Urinary bladder (tissue), 3 donors: ENCODE measurements at regions not wholly inside any gene's neighbourhood (a gene's known extent, or its start where the extent isn't known, plus 50 kb on each side); places are given as distances from the start of the nearest gene placed in this dataset.

ENCODE experiments used
- DNase-seq: peaks from one replicate; pipeline ENCODE4 v3.0.0-alpha.2; 2015; ENCODE audit errors: extremely low spot score
- H3K27ac ChIP-seq: one replicate; pipeline ENCODE4 v1.5.1; 2013; ENCODE audit warnings: low read depth, mild to moderate bottlenecking, moderate library complexity
- H3K36me3 ChIP-seq: one replicate; pipeline ENCODE4 v1.6.1; 2013; ENCODE audit warnings: mild to moderate bottlenecking, moderate library complexity; ENCODE audit not compliant: insufficient read depth
- H3K4me1 ChIP-seq: one replicate; pipeline ENCODE4 v1.6.1; 2013; ENCODE audit warnings: mild to moderate bottlenecking, moderate library complexity; ENCODE audit not compliant: insufficient read depth
- H3K4me3 ChIP-seq: one replicate; pipeline ENCODE4 v1.5.1; 2013; ENCODE audit warnings: low read depth, low read length
- WGBS: extraction: QIAGEN DNeasy Blood & Tissue Kit; methylation state at CpG from one replicate; pipeline ENCODE4 v1.1.7; 2013; 5-methylcytosine and 5-hydroxymethylcytosine counted together
- donor health status: healthy with polysubstance abuse.
- donor health status: healthy.

- 56% methylated on average over 5 of the region's 5 CpGs for WGBS
- Histone ChIP-seq H3K36me3 (no peaks in the 10 kb centered on the region), H3K4me1 (no peaks in the 10 kb centered on the region), H3K27ac (no peak overlapping the region), H3K4me3 (no peak overlapping the region)
- no peak for DNase-seq
Observed at GRCh38 chr2:120802158-120802557, 66.5 kb downstream of the GLI2 start.

DNA sequence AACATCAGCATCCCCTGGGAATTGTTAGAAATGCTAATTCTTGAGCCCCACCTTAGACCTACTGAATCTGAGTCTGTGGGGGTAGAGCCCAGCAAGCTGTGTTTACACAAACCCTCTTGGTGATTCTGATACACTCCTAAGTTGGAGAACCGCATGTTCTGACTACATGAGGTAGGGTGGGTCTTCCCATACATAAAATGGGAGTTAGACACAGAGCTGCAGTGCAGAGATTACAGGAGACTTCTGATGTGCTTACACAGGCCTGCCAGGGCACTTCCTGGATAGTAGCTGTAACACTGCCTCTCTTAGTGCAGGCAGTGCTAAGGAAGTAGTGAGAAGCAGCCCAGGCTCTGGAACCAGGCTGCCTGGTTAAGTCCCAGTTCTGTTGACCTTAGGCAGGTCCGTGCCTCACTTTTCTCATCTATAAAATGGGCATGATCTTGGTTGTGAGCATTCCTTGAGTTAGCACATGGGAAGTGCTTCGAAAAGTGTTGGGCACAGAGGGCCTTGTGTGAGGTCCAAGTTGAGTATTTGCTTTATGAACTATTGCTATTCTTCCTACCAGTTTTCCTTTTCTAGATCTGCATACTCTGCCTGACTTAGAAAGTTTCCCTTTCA lies 67.3 kb downstream of the GLI2 start:
- no peak overlapping the region for H3K27ac ChIP-seq

DNA sequence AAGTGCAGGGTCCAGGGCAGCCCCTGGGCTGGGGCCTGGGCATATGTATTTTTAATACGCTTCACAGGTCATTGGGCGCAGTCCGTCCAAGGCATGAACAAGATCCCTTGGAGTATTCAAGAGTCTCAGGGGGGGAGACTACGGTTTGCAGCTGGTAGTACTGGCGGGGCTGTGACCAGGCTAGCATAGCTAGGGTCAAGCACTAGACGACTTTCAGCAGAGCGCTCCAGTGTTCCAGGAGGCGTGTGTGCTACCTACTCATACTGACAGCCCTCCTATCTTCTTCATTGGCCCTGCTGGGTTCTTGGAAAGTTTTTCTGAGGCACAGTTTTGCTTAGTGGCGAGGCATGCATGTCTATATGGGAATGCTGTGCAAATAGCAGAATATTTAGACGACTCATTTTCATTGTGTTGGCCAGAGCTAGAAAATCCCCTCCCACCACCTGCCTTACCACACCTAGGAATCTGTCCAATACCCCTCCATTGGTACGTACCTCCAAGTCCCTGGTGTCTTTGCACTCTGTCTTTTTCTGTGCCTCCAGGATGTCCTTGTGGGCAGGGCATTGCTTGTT lies 68.2 kb downstream of the GLI2 start:
- H3K4me1 ChIP-seq = no peaks in the 10 kb centered on the region
- WGBS = 79% methylated on average over 11 of the region's 11 CpGs
- no peaks in the 10 kb centered on the region for H3K36me3 ChIP-seq
- H3K27ac ChIP-seq = no peak overlapping the region
- no peak for DNase-seq
- H3K4me3 ChIP-seq = no peak overlapping the region

More for the DNA sequence above, 67.3 kb downstream of the GLI2 start:
- WGBS = 81% methylated on average over 3 of the region's 3 CpGs
- Histone ChIP-seq H3K4me1 (no peaks in the 10 kb centered on the region), H3K4me3 (no peak overlapping the region), H3K36me3 (no peaks in the 10 kb centered on the region)
- no peak for DNase-seq

DNA sequence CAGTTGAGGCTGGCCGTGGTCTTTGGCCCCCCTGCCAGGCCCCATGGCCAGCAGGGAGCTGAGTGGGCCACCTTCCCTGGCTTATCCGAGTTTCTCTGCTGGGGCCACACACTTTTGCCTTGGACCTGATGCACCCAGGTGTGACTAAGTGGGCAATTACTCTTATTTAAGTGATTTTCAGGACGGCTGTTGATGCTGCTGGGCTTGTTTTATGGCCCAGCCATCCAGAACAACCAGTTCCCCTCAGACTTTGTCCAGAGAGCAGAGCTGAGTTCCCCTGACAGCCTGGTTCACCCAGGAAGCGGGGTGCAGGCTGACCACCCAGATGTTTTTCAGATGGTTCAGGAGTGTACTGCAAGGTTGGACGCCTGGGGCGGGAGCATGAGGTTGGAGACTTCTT lies 68.8 kb downstream of the GLI2 start:
- no peaks in the 10 kb centered on the region for H3K36me3 ChIP-seq
- DNase-seq = no peak
- H3K27ac ChIP-seq = no peak overlapping the region
- H3K4me1 ChIP-seq = no peaks in the 10 kb centered on the region
- WGBS = 86% methylated on average over 6 of the region's 6 CpGs
- H3K4me3 ChIP-seq = no peak overlapping the region

DNA sequence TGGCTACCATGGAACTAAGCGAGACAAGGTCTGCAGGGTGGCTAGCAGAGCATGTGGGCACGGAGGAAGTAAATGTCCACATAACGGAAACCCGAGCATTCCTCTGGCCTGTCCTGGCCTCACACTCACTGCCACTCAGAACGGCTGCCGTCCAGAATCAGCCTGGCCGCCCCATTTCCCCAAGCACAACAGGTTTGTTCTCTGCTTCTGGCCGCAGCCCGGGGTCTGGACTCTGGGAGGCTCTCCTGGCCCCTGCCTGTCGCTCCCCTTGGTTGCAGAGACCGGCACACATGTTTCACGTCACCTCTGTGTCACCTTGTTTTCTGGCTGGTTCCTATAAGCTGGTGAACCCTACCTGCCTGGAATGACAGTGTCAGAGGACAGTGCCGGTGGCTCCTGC lies 69.3 kb downstream of the GLI2 start:
- DNase-seq = no peak
- H3K4me3 ChIP-seq = no peak overlapping the region
- no peaks in the 10 kb centered on the region for H3K4me1 ChIP-seq
- 90% methylated on average over 13 of the region's 13 CpGs for WGBS
- no peaks in the 10 kb centered on the region for H3K36me3 ChIP-seq
- H3K27ac ChIP-seq = no peak overlapping the region

DNA sequence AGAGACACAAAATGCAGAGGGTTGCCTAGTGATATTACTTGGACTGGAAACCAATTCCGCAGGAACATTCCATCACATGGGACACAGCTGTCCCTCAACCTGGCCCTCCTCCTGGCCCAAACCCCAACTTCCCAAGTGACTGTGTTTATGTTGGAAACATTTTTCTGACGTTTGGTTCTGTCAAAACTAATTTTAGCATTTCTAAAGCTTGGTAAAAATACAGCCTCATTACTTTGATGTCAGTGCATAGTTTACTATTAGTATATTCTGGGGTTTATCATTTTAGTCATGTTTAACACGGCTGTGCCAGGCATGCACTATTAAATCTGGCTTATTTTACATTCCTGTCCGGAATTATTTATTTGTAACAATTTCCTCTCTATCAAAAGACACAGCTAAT lies 69.9 kb downstream of the GLI2 start:
- no peak for DNase-seq
- H3K4me3 ChIP-seq = no peak overlapping the region
- H3K36me3 ChIP-seq = no peaks in the 10 kb centered on the region
- WGBS = 36% methylated on average over 4 of the region's 4 CpGs
- no peak overlapping the region for H3K27ac ChIP-seq
- no peaks in the 10 kb centered on the region for H3K4me1 ChIP-seq

DNA sequence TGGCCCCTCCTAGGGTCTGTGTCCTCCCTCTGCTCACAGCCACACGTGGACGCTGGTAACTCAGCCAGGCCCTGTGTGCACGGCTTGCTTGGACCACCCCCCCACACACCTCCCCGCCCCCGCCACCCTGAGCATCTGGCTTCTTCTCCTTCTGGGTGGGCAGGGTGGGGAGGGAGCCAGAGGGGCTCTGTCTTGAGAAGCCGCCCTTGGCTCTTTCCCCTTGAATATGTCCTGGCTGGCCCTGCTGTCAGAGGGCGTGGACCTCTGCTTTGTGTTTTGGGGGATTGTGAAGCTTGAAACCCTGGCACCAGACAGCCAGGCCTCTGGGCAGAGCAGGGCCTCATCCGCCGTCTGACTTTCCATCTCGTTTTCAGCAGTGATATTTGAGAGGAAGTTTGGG lies 72.1 kb downstream of the GLI2 start:
- no peak for DNase-seq
- H3K36me3 ChIP-seq = no peaks in the 10 kb centered on the region
- 78% methylated on average over 10 of the region's 10 CpGs for WGBS

DNA sequence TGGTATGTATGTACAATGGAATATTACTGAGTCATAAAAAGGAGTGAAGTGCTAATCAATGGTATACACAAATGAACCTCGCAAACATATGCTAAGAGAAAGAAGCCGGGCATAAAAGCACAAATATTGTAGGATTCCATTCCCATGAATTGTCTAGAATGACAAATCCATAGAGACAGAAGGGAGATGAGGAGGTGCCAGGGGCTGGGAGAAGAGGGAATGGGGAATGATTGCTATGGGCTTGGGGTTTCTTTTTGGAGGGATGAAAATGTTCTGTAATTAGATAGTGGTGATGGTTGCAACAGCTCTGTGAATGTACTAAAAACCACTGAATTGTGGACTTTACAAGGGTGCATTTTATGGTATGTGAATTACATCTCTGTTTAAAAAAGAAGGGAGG lies 73.5 kb downstream of the GLI2 start:
- Histone ChIP-seq H3K27ac (no peak overlapping the region), H3K4me1 (no peaks in the 10 kb centered on the region), H3K4me3 (no peak overlapping the region), H3K36me3 (no peaks in the 10 kb centered on the region)
- no peak for DNase-seq
- WGBS = 96% methylated on average over 2 of the region's 2 CpGs

More for the DNA sequence above, 72.1 kb downstream of the GLI2 start:
- Histone ChIP-seq H3K4me1 (no peaks in the 10 kb centered on the region), H3K4me3 (no peak overlapping the region), H3K27ac (no peak overlapping the region)

DNA sequence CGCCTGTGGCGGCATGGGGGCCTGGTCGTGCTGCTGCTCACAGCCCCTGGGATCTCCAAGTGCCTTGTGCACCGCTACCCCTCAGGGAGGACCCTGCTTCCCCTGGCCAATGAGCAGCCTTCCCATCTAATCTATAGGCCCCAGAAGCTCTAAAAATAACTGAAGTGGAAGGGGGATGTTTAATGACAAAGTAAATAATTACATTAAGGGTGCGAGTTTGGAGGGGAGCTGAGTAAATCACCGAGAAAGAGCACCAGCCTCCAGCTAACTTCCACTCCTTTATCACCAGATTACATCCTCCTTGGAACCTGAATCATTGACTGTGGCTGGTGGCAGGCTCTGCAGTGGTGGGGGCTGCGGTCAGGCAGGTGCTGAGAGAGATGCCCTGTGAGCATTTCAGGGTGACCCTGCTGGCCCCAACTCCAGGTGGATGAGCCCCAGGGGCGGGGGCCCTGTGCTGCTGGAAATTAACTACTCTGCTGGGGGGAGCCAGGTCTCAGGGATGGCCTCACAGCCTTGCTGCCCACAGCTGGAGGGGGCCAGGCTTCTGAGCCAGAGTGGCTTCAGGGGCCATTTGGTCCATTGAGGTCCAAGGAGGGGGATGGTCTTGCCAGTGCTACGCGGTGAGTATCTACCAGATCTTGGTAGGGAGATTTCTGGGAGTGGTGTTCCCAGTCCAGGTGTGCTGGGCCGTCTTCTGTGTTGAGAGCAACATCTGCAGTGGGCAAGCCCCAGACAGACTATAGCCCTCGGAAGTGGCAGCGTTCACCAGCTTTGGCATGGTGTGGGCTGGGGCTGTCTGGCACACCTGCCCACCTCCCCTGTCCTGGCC lies 74.2 kb downstream of the GLI2 start:
- no peak for DNase-seq
- Histone ChIP-seq H3K27ac (no peak overlapping the region), H3K4me3 (no peak overlapping the region), H3K36me3 (no peaks in the 10 kb centered on the region), H3K4me1 (no peaks in the 10 kb centered on the region)
- WGBS = 75% methylated on average over 13 of the region's 13 CpGs

- H3K4me1 ChIP-seq = no peaks in the 10 kb centered on the region
- no peaks in the 10 kb centered on the region for H3K36me3 ChIP-seq
- WGBS = 95% methylated on average over 10 of the region's 10 CpGs
- H3K27ac ChIP-seq = no peak overlapping the region
- no peak for DNase-seq
- H3K4me3 ChIP-seq = no peak overlapping the region
Observed at GRCh38 chr2:120810639-120811038, 75.0 kb downstream of the GLI2 start.

DNA sequence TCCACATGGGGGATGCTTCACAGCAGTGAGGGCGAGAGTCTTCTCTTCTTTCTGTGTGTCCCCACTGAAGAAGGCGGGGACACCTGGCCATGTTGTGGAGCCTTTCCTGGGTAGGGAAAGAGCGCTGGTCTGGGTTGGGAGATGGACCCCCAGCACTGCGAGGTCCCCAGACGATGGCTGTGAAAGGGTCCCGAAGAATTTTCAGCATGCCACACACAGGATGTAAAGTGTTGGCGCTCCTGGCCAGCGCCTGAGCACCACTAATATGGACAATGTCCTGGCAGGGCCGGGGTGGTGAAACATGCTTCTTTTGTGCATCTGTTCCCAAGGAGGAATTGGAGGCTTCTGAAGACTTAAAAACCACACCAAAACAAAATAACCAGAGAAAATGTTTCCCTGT lies 77.2 kb downstream of the GLI2 start:
- no peak for DNase-seq
- Histone ChIP-seq H3K4me3 (no peak overlapping the region), H3K27ac (no peak overlapping the region), H3K36me3 (no peaks in the 10 kb centered on the region), H3K4me1 (no peaks in the 10 kb centered on the region)
- WGBS = 97% methylated on average over 9 of the region's 9 CpGs

DNA sequence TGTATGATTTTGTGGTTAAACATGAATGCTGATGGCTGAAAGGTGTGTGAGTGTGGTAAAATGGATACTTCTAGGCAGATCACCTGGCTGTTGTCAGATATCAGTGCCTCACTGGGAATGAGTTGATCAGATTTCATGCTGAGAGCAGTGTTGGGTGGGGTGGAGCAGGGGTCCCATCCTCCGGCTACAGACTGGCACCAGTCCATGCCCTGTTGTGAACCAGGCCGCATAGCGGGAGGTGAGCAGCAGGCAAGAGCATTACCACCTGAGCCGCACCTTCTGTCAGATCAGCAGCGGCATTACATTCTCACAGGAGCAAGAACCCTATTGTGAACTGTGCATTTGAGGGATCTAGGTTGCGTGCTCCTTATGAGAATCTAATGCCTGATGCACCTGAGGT lies 78.7 kb downstream of the GLI2 start:
- no peak for DNase-seq
- Histone ChIP-seq H3K4me3 (no peak overlapping the region), H3K4me1 (peaks cover 2% of the 10 kb centered on the region), H3K36me3 (no peaks in the 10 kb centered on the region), H3K27ac (no peak overlapping the region)
- 96% methylated on average over 6 of the region's 6 CpGs for WGBS

GRCh38 chr2:120815292-120815691 lies 79.6 kb downstream of the GLI2 start:
- no peak for DNase-seq
- 90% methylated on average over 12 of the region's 12 CpGs for WGBS
- H3K36me3 ChIP-seq = no peaks in the 10 kb centered on the region

More at GRCh38 chr2:120815292-120815691, 79.6 kb downstream of the GLI2 start:
- Histone ChIP-seq H3K4me3 (no peak overlapping the region), H3K4me1 (peaks cover 2% of the 10 kb centered on the region), H3K27ac (no peak overlapping the region)
